HEK293 (cell line): ENCODE measurements at regions not wholly inside any gene's neighbourhood (a gene's known extent, or its start where the extent isn't known, plus 50 kb on each side); places are given as distances from the start of the nearest gene placed in this dataset.

Experiments used
- CTCF ChIA-PET: fragments of 350-600 bp; formaldehyde crosslinking; extraction: SDS; loops from one replicate; lab custom pipeline; 2021; ENCODE audit warnings: antibody characterized with exemption; lab: Yijun Ruan, JAX
- POLR2A ChIA-PET: fragments of 300-600 bp; formaldehyde crosslinking; extraction: SDS; loops from one replicate; lab custom pipeline; 2020; ENCODE audit warnings: antibody characterized with exemption, inconsistent platforms; lab: Yijun Ruan, JAX
- H3K27ac ChIP-seq: fragments of 200-500 bp; sonication (Bioruptor generic); 2 replicates; pipeline ENCODE4 v1.5.1; 2014; ENCODE audit warnings: low read depth, low read length, control low read depth, inconsistent platforms; ENCODE audit errors: extremely low read depth
- H3K36me3 ChIP-seq, 2 experiments: fragments of 200-500 bp in 1 of 2; sonication (Bioruptor generic) in 1 of 2; 1 replicate in 1 of 2; 2 replicates in 1 of 2; pipeline ENCODE4 v1.5.1; 2014 to 2017; ENCODE audit warnings: inconsistent platforms in 2 of 2, low read length in 2 of 2; ENCODE audit not compliant: control insufficient read depth in 2 of 2, insufficient read depth in 1 of 2
- H3K4me1 ChIP-seq: fragments of 200-500 bp; sonication (Bioruptor generic); 2 replicates; pipeline ENCODE4 v1.5.1; 2014; ENCODE audit warnings: mild to moderate bottlenecking, low read length, inconsistent platforms; ENCODE audit not compliant: control insufficient read depth, insufficient read depth
- H3K4me3 ChIP-seq: 2 replicates; pipeline ENCODE4 v1.5.1; 2011; ENCODE audit warnings: low read depth, mild to moderate bottlenecking, control low read depth, low read length, moderate library complexity
- H3K9me3 ChIP-seq: fragments of 200-500 bp; sonication (Bioruptor generic); 2 replicates; pipeline ENCODE4 v1.5.1; 2014; ENCODE audit warnings: low read depth, low read length, inconsistent platforms; ENCODE audit not compliant: control insufficient read depth, insufficient read depth
- GLIS1 ChIP-seq: fragments of 450-650 bp; formaldehyde crosslinking; IDR thresholded peaks from 2 replicates; pipeline ENCODE4 v1.5.1; 2016; ENCODE audit warnings: missing biosample characterization, missing genetic modification characterization
- MYNN ChIP-seq: fragments of 450-650 bp; formaldehyde crosslinking; IDR thresholded peaks from 2 replicates; pipeline ENCODE4 v1.5.1; 2016; ENCODE audit warnings: missing biosample characterization, missing genetic modification characterization, borderline replicate concordance
- OSR2 ChIP-seq: fragments of 450-650 bp; formaldehyde crosslinking; IDR thresholded peaks from 2 replicates; pipeline ENCODE4 v1.5.1; 2016; ENCODE audit warnings: missing biosample characterization, missing genetic modification characterization
- REPIN1 ChIP-seq: fragments of 450-650 bp; formaldehyde crosslinking; IDR thresholded peaks from 2 replicates; pipeline ENCODE4 v1.5.1; 2017; ENCODE audit warnings: missing biosample characterization, missing genetic modification characterization, low read depth
- SETDB1 ChIP-seq: IDR thresholded peaks from one replicate; pipeline ENCODE4 v1.6.1; 2017; ENCODE audit warnings: mild to moderate bottlenecking, low read length, moderate library complexity, mixed read lengths; ENCODE audit not compliant: insufficient read length
- ZBTB20 ChIP-seq: fragments of 450-650 bp; formaldehyde crosslinking; IDR thresholded peaks from 2 replicates; pipeline ENCODE4 v1.5.1; 2016; ENCODE audit warnings: missing biosample characterization, missing genetic modification characterization
- ZFP37 ChIP-seq: fragments of 450-650 bp; formaldehyde crosslinking; IDR thresholded peaks from 2 replicates; pipeline ENCODE4 v1.5.1; 2016; ENCODE audit warnings: missing biosample characterization, missing genetic modification characterization
- ZNF133 ChIP-seq: fragments of 450-650 bp; formaldehyde crosslinking; IDR thresholded peaks from 2 replicates; pipeline ENCODE4 v1.5.1; 2016; ENCODE audit warnings: missing biosample characterization, missing genetic modification characterization
- ZNF16 ChIP-seq: fragments of 450-650 bp; formaldehyde crosslinking; IDR thresholded peaks from 2 replicates; pipeline ENCODE4 v1.5.1; 2016; ENCODE audit warnings: low read depth, missing biosample characterization, missing genetic modification characterization
- ZNF2 ChIP-seq: fragments of 450-650 bp; formaldehyde crosslinking; IDR thresholded peaks from 2 replicates; pipeline ENCODE4 v1.5.1; 2016; ENCODE audit warnings: missing biosample characterization, missing genetic modification characterization
- ZNF211 ChIP-seq: fragments of 450-650 bp; formaldehyde crosslinking; IDR thresholded peaks from 2 replicates; pipeline ENCODE4 v1.5.1; 2016; ENCODE audit warnings: low read depth, missing biosample characterization, missing genetic modification characterization
- ZNF350 ChIP-seq: fragments of 450-650 bp; formaldehyde crosslinking; IDR thresholded peaks from 2 replicates; pipeline ENCODE4 v1.5.0; 2017; ENCODE audit warnings: missing biosample characterization, mild to moderate bottlenecking, missing genetic modification characterization
- ZNF398 ChIP-seq: fragments of 450-650 bp; formaldehyde crosslinking; IDR thresholded peaks from 2 replicates; pipeline ENCODE4 v1.5.1; 2017; ENCODE audit warnings: missing biosample characterization, missing genetic modification characterization
- ZNF423 ChIP-seq: fragments of 450-650 bp; formaldehyde crosslinking; IDR thresholded peaks from 2 replicates; pipeline ENCODE4 v1.5.1; 2016; ENCODE audit warnings: missing biosample characterization, missing genetic modification characterization
- ZNF529 ChIP-seq: fragments of 450-650 bp; formaldehyde crosslinking; IDR thresholded peaks from 2 replicates; pipeline ENCODE4 v1.5.1; 2017; ENCODE audit warnings: missing genetic modification characterization, missing biosample characterization; ENCODE audit not compliant: insufficient replicate concordance
- ZNF549 ChIP-seq: fragments of 450-650 bp; IDR thresholded peaks from 2 replicates; pipeline ENCODE4 v1.5.1; 2018; ENCODE audit warnings: missing biosample characterization, missing genetic modification characterization, mild to moderate bottlenecking, inconsistent platforms, moderate library complexity
- ZNF560 ChIP-seq: fragments of 450-650 bp; formaldehyde crosslinking; IDR thresholded peaks from 2 replicates; pipeline ENCODE4 v1.5.1; 2017; ENCODE audit warnings: missing biosample characterization, missing genetic modification characterization, borderline replicate concordance
- ZNF654 ChIP-seq: fragments of 450-650 bp; formaldehyde crosslinking; IDR thresholded peaks from 2 replicates; pipeline ENCODE4 v1.5.1; 2016; ENCODE audit warnings: low read depth, missing biosample characterization, missing genetic modification characterization
- ZNF664 ChIP-seq: fragments of 450-650 bp; formaldehyde crosslinking; IDR thresholded peaks from 2 replicates; pipeline ENCODE4 v1.5.1; 2016; ENCODE audit warnings: missing biosample characterization, missing genetic modification characterization
- ZNF692 ChIP-seq: fragments of 450-650 bp; formaldehyde crosslinking; IDR thresholded peaks from 2 replicates; pipeline ENCODE4 v1.5.1; 2016; ENCODE audit warnings: missing biosample characterization, missing genetic modification characterization
- ZNF707 ChIP-seq: fragments of 450-650 bp; formaldehyde crosslinking; IDR thresholded peaks from 2 replicates; pipeline ENCODE4 v1.5.1; 2016; ENCODE audit warnings: missing biosample characterization, missing genetic modification characterization
- TF ChIP-seq, protein P1 (sequence below): fragments of 450-650 bp; formaldehyde crosslinking; IDR thresholded peaks from 2 replicates; pipeline ENCODE4 v1.5.1; 2016; ENCODE audit warnings: missing biosample characterization, missing genetic modification characterization
- TF ChIP-seq, protein P2 (sequence below): fragments of 450-650 bp; formaldehyde crosslinking; conservative IDR thresholded peaks from 2 replicates; pipeline ENCODE4 v1.5.1; 2016; ENCODE audit warnings: low read depth, missing biosample characterization, missing genetic modification characterization

DNA sequence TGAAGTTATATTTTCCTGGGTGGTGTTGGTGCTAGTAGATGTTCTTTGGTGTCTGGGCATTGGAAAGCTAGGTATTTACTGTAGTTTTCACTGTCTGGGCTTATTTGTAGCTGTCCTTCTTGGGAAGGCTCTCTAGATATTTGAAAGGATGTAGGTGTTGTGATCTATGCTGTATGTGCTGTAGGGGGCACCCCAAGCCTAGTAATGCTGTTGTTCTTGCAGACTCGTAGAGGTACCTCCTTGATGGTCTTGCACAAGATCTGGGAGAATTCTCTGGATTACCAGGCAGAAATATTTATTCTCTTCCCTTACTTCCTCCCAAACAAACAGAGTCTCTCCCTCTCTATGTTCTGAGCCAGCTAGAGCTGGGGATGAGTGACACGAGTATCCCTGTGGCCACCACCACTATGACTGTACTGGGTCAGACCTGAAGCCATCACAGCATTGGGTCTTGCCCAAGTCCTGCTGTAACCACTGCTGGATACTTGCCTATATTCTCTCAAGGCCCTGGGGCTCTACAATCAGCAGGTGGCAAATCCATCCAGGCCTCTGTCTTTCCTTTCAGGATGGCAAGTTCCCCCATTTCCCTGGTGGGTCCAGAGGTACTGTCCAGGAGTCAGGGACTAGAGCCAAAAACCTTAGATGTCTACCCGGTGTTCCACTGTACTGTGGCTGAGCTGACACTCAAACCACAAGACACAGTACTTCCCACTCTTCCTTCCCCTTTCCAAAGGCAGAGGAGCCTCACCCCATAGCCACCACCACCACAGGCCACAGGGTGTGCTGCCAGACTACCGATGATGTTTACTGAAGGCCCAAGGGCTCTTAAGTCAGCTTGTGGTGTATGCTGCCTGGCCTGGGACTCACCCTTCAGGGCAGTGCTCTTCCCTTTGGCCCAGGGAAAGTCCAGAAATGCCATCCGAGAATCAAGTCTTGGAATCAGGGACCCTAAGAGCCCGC lies 195.2 kb upstream of the DPPA4 start:
- no peak overlapping the region for H3K4me3 ChIP-seq
- H3K4me1 ChIP-seq: no peaks in the 10 kb centered on the region
- ChIA-PET CTCF (interaction anchor here (0.6 kb wide), 1 partner anchor 782 kb away, joined by 3 read pairs; no protein-coding TSS in a partner anchor), POLR2A (no interaction called here)
- no peak overlapping the region for H3K27ac ChIP-seq
- H3K36me3 ChIP-seq: no peaks in the 10 kb centered on the region
- H3K9me3 ChIP-seq: no peaks in the 10 kb centered on the region
- TF ChIP-seq ZFP37 (tag by site-specific recombination) (no peak), ZNF133 (tag by site-specific recombination) (no peak), ZNF423 (tag by site-specific recombination) (no peak), ZNF654 (0 out of 2 replicates have a peak, but pooled peaks have one; percentile 12), ZNF16 (tag by site-specific recombination) (no peak)
- TF ChIP-seq, all 188 proteins: peak for 1

GRCh38 chr3:109545746-109546145 lies 208.4 kb upstream of the DPPA4 start:
- ChIA-PET CTCF (no interaction called here), POLR2A (no interaction called here)
- no peak overlapping the region for H3K27ac ChIP-seq
- H3K4me3 ChIP-seq: no peak overlapping the region
- no peaks in the 10 kb centered on the region for H3K4me1 ChIP-seq
- H3K9me3 ChIP-seq: no peaks in the 10 kb centered on the region
- H3K36me3 ChIP-seq: no peaks in the 10 kb centered on the region
- TF ChIP-seq GLIS1 (tag by site-specific recombination) (no peak), SETDB1 (no peak), ZNF398 (tag by site-specific recombination) (no peak), ZNF707 (tag by site-specific recombination) (no peak), ZNF560 (no peak), ZNF2 (tag by site-specific recombination) (no peak), ZNF350 (tag by site-specific recombination) (no peak), ZNF549 (tag by site-specific recombination) (no peak), ZNF692 (tag by site-specific recombination) (no peak), ZNF529 (no peak), REPIN1 (tag by site-specific recombination) (no peak), ZNF664 (tag by site-specific recombination) (no peak), ZBTB20 (tag by site-specific recombination) (no peak), ZNF211 (no peak), OSR2 (no peak), MYNN (no peak)
- TF ChIP-seq, protein P1, sequence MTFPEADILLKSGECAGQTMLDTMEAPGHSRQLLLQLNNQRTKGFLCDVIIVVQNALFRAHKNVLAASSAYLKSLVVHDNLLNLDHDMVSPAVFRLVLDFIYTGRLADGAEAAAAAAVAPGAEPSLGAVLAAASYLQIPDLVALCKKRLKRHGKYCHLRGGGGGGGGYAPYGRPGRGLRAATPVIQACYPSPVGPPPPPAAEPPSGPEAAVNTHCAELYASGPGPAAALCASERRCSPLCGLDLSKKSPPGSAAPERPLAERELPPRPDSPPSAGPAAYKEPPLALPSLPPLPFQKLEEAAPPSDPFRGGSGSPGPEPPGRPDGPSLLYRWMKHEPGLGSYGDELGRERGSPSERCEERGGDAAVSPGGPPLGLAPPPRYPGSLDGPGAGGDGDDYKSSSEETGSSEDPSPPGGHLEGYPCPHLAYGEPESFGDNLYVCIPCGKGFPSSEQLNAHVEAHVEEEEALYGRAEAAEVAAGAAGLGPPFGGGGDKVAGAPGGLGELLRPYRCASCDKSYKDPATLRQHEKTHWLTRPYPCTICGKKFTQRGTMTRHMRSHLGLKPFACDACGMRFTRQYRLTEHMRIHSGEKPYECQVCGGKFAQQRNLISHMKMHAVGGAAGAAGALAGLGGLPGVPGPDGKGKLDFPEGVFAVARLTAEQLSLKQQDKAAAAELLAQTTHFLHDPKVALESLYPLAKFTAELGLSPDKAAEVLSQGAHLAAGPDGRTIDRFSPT (tag by site-specific recombination): no peak
- TF ChIP-seq, protein P2, sequence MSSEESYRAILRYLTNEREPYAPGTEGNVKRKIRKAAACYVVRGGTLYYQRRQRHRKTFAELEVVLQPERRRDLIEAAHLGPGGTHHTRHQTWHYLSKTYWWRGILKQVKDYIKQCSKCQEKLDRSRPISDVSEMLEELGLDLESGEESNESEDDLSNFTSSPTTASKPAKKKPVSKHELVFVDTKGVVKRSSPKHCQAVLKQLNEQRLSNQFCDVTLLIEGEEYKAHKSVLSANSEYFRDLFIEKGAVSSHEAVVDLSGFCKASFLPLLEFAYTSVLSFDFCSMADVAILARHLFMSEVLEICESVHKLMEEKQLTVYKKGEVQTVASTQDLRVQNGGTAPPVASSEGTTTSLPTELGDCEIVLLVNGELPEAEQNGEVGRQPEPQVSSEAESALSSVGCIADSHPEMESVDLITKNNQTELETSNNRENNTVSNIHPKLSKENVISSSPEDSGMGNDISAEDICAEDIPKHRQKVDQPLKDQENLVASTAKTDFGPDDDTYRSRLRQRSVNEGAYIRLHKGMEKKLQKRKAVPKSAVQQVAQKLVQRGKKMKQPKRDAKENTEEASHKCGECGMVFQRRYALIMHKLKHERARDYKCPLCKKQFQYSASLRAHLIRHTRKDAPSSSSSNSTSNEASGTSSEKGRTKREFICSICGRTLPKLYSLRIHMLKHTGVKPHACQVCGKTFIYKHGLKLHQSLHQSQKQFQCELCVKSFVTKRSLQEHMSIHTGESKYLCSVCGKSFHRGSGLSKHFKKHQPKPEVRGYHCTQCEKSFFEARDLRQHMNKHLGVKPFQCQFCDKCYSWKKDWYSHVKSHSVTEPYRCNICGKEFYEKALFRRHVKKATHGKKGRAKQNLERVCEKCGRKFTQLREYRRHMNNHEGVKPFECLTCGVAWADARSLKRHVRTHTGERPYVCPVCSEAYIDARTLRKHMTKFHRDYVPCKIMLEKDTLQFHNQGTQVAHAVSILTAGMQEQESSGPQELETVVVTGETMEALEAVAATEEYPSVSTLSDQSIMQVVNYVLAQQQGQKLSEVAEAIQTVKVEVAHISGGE (tag by site-specific recombination): no peak
